ENCODE measurements at regions not wholly inside any gene's neighbourhood (a gene's known extent, or its start where the extent isn't known, plus 50 kb on each side); places are given as distances from the start of the nearest gene placed in this dataset.

DNA sequence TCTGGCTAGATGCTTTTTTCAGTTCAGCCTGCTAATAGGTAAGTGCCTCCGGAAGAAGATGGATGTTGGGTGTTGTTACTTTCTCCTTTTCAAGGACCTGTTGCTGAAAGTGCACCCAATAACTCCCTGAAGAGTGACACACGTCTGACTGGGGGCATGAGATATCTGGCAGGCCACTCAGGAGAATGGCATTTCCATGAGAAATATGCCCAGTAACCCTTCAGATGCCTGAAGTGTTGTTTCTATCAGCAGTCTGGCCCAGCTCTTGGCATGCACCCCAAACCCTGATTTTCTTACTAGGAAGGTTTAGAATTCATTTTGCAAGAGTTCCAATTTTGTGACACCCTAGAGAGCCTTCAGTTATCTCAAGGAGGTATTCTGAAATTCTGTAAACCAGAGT is 71.5 kb downstream of the ARHGAP35 start:
- peak; percentile 80 for DNase-seq (ENCODE audit: low read depth)
- no peak for FAIRE-seq
- TF ChIP-seq, protein P1, sequence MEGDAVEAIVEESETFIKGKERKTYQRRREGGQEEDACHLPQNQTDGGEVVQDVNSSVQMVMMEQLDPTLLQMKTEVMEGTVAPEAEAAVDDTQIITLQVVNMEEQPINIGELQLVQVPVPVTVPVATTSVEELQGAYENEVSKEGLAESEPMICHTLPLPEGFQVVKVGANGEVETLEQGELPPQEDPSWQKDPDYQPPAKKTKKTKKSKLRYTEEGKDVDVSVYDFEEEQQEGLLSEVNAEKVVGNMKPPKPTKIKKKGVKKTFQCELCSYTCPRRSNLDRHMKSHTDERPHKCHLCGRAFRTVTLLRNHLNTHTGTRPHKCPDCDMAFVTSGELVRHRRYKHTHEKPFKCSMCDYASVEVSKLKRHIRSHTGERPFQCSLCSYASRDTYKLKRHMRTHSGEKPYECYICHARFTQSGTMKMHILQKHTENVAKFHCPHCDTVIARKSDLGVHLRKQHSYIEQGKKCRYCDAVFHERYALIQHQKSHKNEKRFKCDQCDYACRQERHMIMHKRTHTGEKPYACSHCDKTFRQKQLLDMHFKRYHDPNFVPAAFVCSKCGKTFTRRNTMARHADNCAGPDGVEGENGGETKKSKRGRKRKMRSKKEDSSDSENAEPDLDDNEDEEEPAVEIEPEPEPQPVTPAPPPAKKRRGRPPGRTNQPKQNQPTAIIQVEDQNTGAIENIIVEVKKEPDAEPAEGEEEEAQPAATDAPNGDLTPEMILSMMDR (IDR thresholded peaks at IDR 0.05; ENCODE audit: insufficient read depth, low read length, severe bottlenecking) = no peak

DNA sequence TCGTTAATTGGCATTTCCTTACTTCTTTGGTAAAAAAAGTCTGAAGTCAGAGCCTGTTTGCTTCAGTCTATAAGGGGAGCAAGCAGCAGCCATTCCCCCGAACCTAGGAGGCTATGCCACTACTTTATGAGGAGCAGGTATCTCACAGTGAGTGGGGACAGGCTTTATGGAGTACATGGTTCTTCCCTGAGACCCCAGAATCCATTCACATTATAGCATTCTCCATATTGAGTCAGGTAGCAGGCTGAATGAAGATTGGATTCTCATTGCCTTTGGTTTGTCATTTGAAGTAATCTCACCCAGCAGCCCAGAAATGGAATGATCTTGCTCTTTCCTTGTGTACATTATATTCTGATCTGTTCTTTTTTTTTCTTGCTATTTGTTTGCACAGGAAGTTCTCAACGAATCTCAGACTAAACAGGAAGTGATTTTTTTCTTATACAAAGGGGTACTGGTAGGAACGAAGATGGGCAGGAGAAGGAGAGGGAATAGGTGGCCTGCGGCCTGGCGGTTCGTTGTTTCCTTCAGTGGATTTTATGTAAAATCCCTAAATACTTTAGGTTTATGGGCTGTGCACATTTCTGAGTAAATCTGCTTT is 74.4 kb downstream of the ARHGAP35 start:
- Histone ChIP-seq H3K27me3 (ENCODE audit: control insufficient read depth, insufficient read depth, low read length) (no peaks in the 10 kb centered on the region), H3K4me3 (ENCODE audit: low read depth, low read length) (no peak overlapping the region), H3K36me3 (ENCODE audit: control insufficient read depth, insufficient read depth, low read length) (no peaks in the 10 kb centered on the region)
- FAIRE-seq (no peak), DNase-seq (ENCODE audit: low read depth) (peak; percentile 40)
- TF ChIP-seq, protein P1 (IDR thresholded peaks at IDR 0.05; ENCODE audit: insufficient read depth, low read length, severe bottlenecking) = no peak

More for the DNA sequence above, 71.5 kb downstream of the ARHGAP35 start:
- H3K27me3 ChIP-seq (ENCODE audit: control insufficient read depth, insufficient read depth, low read length) = no peaks in the 10 kb centered on the region
- no peak overlapping the region for H3K4me3 ChIP-seq (ENCODE audit: low read depth, low read length)
- H3K36me3 ChIP-seq (ENCODE audit: control insufficient read depth, insufficient read depth, low read length) = no peaks in the 10 kb centered on the region

DNA sequence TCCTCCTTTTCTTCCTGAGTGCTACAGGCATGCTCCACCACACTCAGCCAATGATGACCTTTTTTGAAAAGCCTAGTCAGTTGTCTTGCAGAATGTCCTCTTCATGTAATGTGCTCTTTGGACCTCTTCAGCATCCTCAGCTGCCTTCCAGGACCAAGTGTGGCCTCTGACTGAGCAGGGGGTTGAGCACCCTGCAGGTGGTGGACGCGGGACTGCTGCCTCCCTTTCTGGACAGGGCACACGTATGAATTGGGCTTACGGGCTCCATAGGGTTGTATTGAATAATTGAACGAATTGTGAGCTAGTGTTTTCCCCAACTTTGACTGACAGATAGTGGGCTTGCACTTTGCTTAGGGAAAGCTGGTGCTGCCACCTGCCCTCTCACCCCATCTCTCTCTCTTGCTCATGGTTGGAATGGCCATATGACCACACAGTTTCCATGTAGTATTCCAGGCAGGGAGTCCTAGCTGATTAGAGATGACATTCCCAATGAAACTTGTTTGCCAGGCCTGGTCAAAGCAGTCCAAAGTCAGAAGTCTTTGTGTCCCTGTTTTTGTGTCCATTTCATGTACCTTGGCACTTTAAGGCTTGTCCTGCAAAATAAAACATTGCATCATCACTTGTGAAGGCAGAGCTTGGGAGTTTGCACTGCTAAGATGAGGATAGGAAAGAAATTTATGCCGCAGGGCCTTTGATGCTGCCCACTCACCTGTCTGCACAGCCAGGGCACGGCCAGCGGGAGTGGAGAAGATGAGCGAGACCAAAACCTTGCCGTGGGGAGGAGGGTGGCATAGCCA is 76.3 kb upstream of the NPAS1 start:
- FAIRE-seq = no peak
- H3K27me3 ChIP-seq (ENCODE audit: control insufficient read depth, insufficient read depth, low read length) = no peaks in the 10 kb centered on the region
- peaks cover 10% of the 10 kb centered on the region for H3K36me3 ChIP-seq (ENCODE audit: control insufficient read depth, insufficient read depth, low read length)
- TF ChIP-seq, protein P1 (IDR thresholded peaks at IDR 0.05; ENCODE audit: insufficient read depth, low read length, severe bottlenecking) = no peak
- no peak overlapping the region for H3K4me3 ChIP-seq (ENCODE audit: low read depth, low read length)
- no peak for DNase-seq (ENCODE audit: low read depth)

DNA sequence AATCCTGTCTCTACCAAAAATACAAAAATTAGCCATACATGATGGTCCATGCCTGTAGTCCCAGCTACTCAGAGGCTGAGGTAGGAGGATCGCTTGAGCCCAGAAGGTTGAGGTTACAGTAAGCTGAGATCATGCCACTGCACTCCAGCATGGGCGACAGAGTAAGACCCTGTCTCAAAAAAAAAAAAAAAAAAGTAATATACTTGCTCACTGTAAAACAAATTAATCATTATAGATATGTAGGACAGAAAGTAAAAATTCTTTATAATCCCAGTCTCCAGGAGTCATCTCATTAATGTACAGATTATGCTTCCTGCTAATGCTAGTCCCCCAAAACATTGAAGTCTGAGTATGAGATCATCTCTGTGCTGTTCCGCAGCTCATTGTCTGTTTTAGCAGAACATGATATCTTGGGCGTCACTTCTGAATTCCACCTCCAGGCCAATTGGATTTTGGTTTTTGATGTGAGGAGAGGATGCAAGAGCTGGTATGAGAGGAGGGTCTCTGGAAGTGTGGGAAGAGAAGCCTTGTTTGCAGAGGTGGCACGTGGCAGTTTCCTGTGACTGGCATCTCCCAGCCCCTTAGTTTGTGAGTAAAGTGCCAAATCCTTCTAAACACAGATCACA is 75.4 kb upstream of the NPAS1 start:
- DNase-seq (ENCODE audit: low read depth) (no peak), FAIRE-seq (no peak)
- TF ChIP-seq, protein P1 (IDR thresholded peaks at IDR 0.05; ENCODE audit: insufficient read depth, low read length, severe bottlenecking) = no peak
- Histone ChIP-seq H3K4me3 (ENCODE audit: low read depth, low read length) (no peak overlapping the region), H3K36me3 (ENCODE audit: control insufficient read depth, insufficient read depth, low read length) (peaks cover 10% of the 10 kb centered on the region), H3K27me3 (ENCODE audit: control insufficient read depth, insufficient read depth, low read length) (no peaks in the 10 kb centered on the region)

DNA sequence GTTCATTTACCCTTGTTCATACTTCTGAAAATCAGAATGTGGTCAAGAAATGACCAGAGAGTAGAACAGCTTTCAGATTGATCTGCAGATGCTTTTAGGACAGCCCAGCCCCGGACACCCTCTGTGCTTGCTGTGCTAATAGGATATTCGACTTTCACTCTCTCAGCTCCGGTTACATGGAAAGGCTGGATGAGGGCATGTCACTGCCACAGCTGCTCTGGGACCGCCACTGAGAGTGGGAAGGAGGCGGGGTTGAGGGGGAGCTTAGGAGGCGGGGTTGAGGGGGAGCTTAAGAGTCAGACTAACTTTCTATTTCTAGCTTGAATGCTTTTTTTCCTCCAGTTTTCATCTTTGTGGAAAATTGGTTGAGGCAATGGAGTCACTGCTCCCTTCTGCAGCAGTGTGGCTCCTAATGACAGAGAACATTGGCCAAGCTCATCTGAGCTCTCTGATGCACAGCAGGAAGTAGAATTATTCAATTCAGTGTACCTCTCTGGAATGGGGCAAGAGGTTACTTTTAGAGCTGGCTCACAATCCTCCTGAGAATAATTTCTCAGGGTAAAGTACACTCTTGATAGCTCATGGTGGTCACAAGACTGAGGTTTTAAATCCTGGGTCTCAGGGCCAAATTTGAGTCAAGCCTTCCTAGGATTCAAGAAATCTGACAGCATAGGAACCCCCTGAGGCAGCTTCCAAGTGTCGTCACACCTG is 74.6 kb upstream of the NPAS1 start:
- Histone ChIP-seq H3K27me3 (ENCODE audit: control insufficient read depth, insufficient read depth, low read length) (no peaks in the 10 kb centered on the region), H3K4me3 (ENCODE audit: low read depth, low read length) (no peak overlapping the region), H3K36me3 (ENCODE audit: control insufficient read depth, insufficient read depth, low read length) (peaks cover 10% of the 10 kb centered on the region)
- no peak for DNase-seq (ENCODE audit: low read depth)
- no peak for FAIRE-seq
- TF ChIP-seq, protein P1 (IDR thresholded peaks at IDR 0.05; ENCODE audit: insufficient read depth, low read length, severe bottlenecking) = no peak
